ENCODE measurements at regions not wholly inside any gene's neighbourhood (a gene's known extent, or its start where the extent isn't known, plus 50 kb on each side); places are given as distances from the start of the nearest gene placed in this dataset.
"Not testable (repeated sequence)": the region's sequence is repeated elsewhere in the genome, so short reads cannot be mapped to it uniquely, and the experiment has no call there.

GRCh38 chrX:1059576-1060561 is 152.6 kb downstream of the CRLF2 start:
- no peak for DNase-seq (ENCODE audit: low spot score)

GRCh38 chrX:1053600-1053999 is 158.8 kb downstream of the CRLF2 start:
- not testable (repeated sequence) for DNase-seq (ENCODE audit: low spot score)

- DNase-seq (ENCODE audit: low spot score), result no peak
Measured at GRCh38 chrX:1053072-1053471, 159.4 kb downstream of the CRLF2 start.

- DNase-seq (ENCODE audit: low spot score), result no peak
Measured at GRCh38 chrX:1052021-1052420, 160.4 kb downstream of the CRLF2 start.

GRCh38 chrX:1051421-1051820 is 161.0 kb downstream of the CRLF2 start:
- no peak for DNase-seq (ENCODE audit: low spot score)

- no peak for DNase-seq (ENCODE audit: low spot score)
Measured at GRCh38 chrX:1045680-1046314, 166.7 kb downstream of the CRLF2 start.

- DNase-seq (ENCODE audit: low spot score), result no peak
Measured at GRCh38 chrX:1041091-1041490, 171.4 kb downstream of the CRLF2 start.

GRCh38 chrX:1035931-1036330 is 176.5 kb downstream of the CRLF2 start:
- not testable (repeated sequence) for DNase-seq (ENCODE audit: low spot score)

- DNase-seq (ENCODE audit: low spot score), result no peak
Measured at GRCh38 chrX:1035206-1035605, 177.2 kb downstream of the CRLF2 start.

- DNase-seq (ENCODE audit: low spot score), result no peak
Measured at GRCh38 chrX:1034717-1035116, 177.7 kb downstream of the CRLF2 start.

- DNase-seq (ENCODE audit: low spot score), result no peak
Measured at GRCh38 chrX:1031521-1032430, 180.7 kb downstream of the CRLF2 start.

GRCh38 chrX:1029494-1029893 is 183.0 kb downstream of the CRLF2 start:
- DNase-seq (ENCODE audit: low spot score), result no peak

- DNase-seq (ENCODE audit: low spot score), result no peak
Measured at GRCh38 chrX:1027680-1028079, 184.8 kb downstream of the CRLF2 start.

- DNase-seq (ENCODE audit: low spot score), result no peak
Measured at GRCh38 chrX:1027133-1027532, 185.3 kb downstream of the CRLF2 start.

- no peak for DNase-seq (ENCODE audit: low spot score)
Measured at GRCh38 chrX:1026263-1027015, 186.0 kb downstream of the CRLF2 start.

GRCh38 chrX:1025413-1025812 is 187.0 kb downstream of the CRLF2 start:
- DNase-seq (ENCODE audit: low spot score), result no peak

- DNase-seq (ENCODE audit: low spot score), result no peak
Measured at GRCh38 chrX:1023676-1024075, 188.8 kb downstream of the CRLF2 start.

GRCh38 chrX:1021314-1021993 is 191.0 kb downstream of the CRLF2 start:
- not testable (repeated sequence) for DNase-seq (ENCODE audit: low spot score)

- DNase-seq (ENCODE audit: low spot score), result no peak
Measured at GRCh38 chrX:1020634-1021166, 191.7 kb downstream of the CRLF2 start.

- not testable (repeated sequence) for DNase-seq (ENCODE audit: low spot score)
Measured at GRCh38 chrX:1016926-1017325, 195.5 kb downstream of the CRLF2 start.

- not testable (repeated sequence) for DNase-seq (ENCODE audit: low spot score)
Measured at GRCh38 chrX:1016281-1016680, 196.2 kb downstream of the CRLF2 start.
